AG04450 (cell line): ENCODE measurements at regions not wholly inside any gene's neighbourhood (a gene's known extent, or its start where the extent isn't known, plus 50 kb on each side); places are given as distances from the start of the nearest gene placed in this dataset.

Source experiments
- CTCF ChIA-PET: fragments of 300-600, 350-600 bp; formaldehyde crosslinking; extraction: SDS; loops from one replicate; lab custom pipeline; 2022; ENCODE audit warnings: antibody characterized with exemption, inconsistent platforms; lab: Charles Lee
- POLR2A ChIA-PET: fragments of 350-600 bp; formaldehyde crosslinking; extraction: SDS; loops from one replicate; lab custom pipeline; 2021; ENCODE audit warnings: antibody characterized with exemption, inconsistent platforms; lab: Yijun Ruan, JAX
- DNase-seq: peaks from one replicate; pipeline ENCODE4 v3.0.0-alpha.2; 2011; ENCODE audit warnings: low read depth, low spot score
- H3K27ac ChIP-seq: one replicate; pipeline ENCODE4 v1.5.1; 2012; ENCODE audit warnings: low read depth, low read length, control low read depth
- H3K27me3 ChIP-seq: one replicate; pipeline ENCODE4 v1.6.0; 2012; ENCODE audit warnings: low read length; ENCODE audit not compliant: control insufficient read depth, insufficient read depth
- H3K4me3 ChIP-seq: 2 replicates; pipeline ENCODE4 v1.5.1; 2011; ENCODE audit warnings: mild to moderate bottlenecking, low read depth, low read length, control low read depth
- H3K9me3 ChIP-seq: 2 replicates; pipeline ENCODE4 v1.5.1; 2012; ENCODE audit warnings: low read length; ENCODE audit not compliant: control insufficient read depth, insufficient read depth
- CTCF ChIP-seq: IDR thresholded peaks from 2 replicates; pipeline ENCODE4 v1.5.1; 2011; ENCODE audit warnings: low read depth, low read length, control low read depth, inconsistent platforms

- Histone ChIP-seq H3K27me3 (no peaks in the 10 kb centered on the region), H3K4me3 (no peak overlapping the region), H3K9me3 (peaks cover 8% of the 10 kb centered on the region), H3K27ac (no peak overlapping the region)
- DNase-seq, result no peak
- ChIA-PET CTCF (no interaction called here), POLR2A (no interaction called here)
- no peak for TF ChIP-seq CTCF
Measured at GRCh38 chr2:9712263-9712662, 81.5 kb upstream of the YWHAQ start.

GRCh38 chr2:9714630-9715214 is 83.9 kb upstream of the YWHAQ start:
- ChIA-PET POLR2A (no interaction called here), CTCF (no interaction called here)
- DNase-seq, result no peak
- no peak overlapping the region for H3K4me3 ChIP-seq
- no peaks in the 10 kb centered on the region for H3K27me3 ChIP-seq
- TF ChIP-seq CTCF, result no peak
- peaks cover 2% of the 10 kb centered on the region; the same call in 1 of the 2 replicates for H3K9me3 ChIP-seq
- no peak overlapping the region for H3K27ac ChIP-seq

- DNase-seq, result no peak
- CTCF ChIA-PET, result no interaction called here
- POLR2A ChIA-PET, result no interaction called here
- Histone ChIP-seq H3K27ac (no peak overlapping the region), H3K4me3 (no peak overlapping the region), H3K27me3 (no peaks in the 10 kb centered on the region), H3K9me3 (no peaks in the 10 kb centered on the region)
- TF ChIP-seq CTCF, result no peak
Measured at GRCh38 chr2:9715238-9715637, 84.4 kb upstream of the YWHAQ start.

GRCh38 chr2:9717886-9718451 is 87.2 kb upstream of the YWHAQ start:
- Histone ChIP-seq H3K27ac (no peak overlapping the region), H3K27me3 (no peaks in the 10 kb centered on the region), H3K9me3 (no peaks in the 10 kb centered on the region; the same call in 1 of the 2 replicates), H3K4me3 (no peak overlapping the region)
- TF ChIP-seq CTCF, result no peak
- ChIA-PET POLR2A (no interaction called here), CTCF (no interaction called here)
- DNase-seq, result no peak

GRCh38 chr2:9720352-9721093 is 89.7 kb upstream of the YWHAQ start:
- TF ChIP-seq CTCF, result no peak
- ChIA-PET CTCF (interaction anchor here (0.8 kb wide), 1 partner anchor 82 kb away, joined by 3 read pairs; no protein-coding TSS in a partner anchor), POLR2A (no interaction called here)
- no peaks in the 10 kb centered on the region; the same call in 1 of the 2 replicates for H3K9me3 ChIP-seq
- no peaks in the 10 kb centered on the region for H3K27me3 ChIP-seq
- no peak for DNase-seq
- H3K4me3 ChIP-seq, result no peak overlapping the region
- no peak overlapping the region for H3K27ac ChIP-seq
